Osteocyte (in vitro differentiated cells): ENCODE measurements at regions not wholly inside any gene's neighbourhood (a gene's known extent, or its start where the extent isn't known, plus 50 kb on each side); places are given as distances from the start of the nearest gene placed in this dataset.
A peak's percentile ranks its signal among the peaks of the same experiment; 100 is the strongest.

Experiments
- DNase-seq: peaks from one replicate; pipeline ENCODE4 v3.0.0; 2021; ENCODE audit warnings: mixed read lengths; ENCODE audit not compliant: unreplicated experiment; ENCODE audit errors: extremely low spot score
- H3K27ac Mint-ChIP-seq: one replicate; pipeline ENCODE4 v1.8.0; 2021; ENCODE audit warnings: mild to moderate bottlenecking, mixed read lengths; ENCODE audit not compliant: unreplicated experiment
- H3K27me3 Mint-ChIP-seq: one replicate; pipeline ENCODE4 v1.8.0; 2021; ENCODE audit warnings: mixed read lengths; ENCODE audit not compliant: unreplicated experiment
- H3K36me3 Mint-ChIP-seq: one replicate; pipeline ENCODE4 v1.8.0; 2021; ENCODE audit warnings: mixed read lengths; ENCODE audit not compliant: unreplicated experiment
- H3K4me1 Mint-ChIP-seq: one replicate; pipeline ENCODE4 v1.8.0; 2021; ENCODE audit warnings: mixed read lengths; ENCODE audit not compliant: unreplicated experiment
- H3K4me3 Mint-ChIP-seq: one replicate; pipeline ENCODE4 v1.8.0; 2021; ENCODE audit warnings: mild to moderate bottlenecking, moderate library complexity, mixed read lengths; ENCODE audit not compliant: unreplicated experiment
- H3K9me3 Mint-ChIP-seq: one replicate; pipeline ENCODE4 v1.8.0; 2021; ENCODE audit warnings: mixed read lengths; ENCODE audit not compliant: unreplicated experiment
- TF ChIP-seq, protein P1 (sequence below): fragments of 200-600 bp; sonication (generic); IDR thresholded peaks from 2 replicates; pipeline ENCODE4 v1.5.0; 2021; ENCODE audit warnings: antibody characterized with exemption, mild to moderate bottlenecking, moderate library complexity

GRCh38 chr14:100659345-100660001 lies 67.2 kb upstream of the DLK1 start:
- no peaks in the 10 kb centered on the region for H3K9me3 Mint-ChIP-seq
- H3K36me3 Mint-ChIP-seq: no peaks in the 10 kb centered on the region
- no peaks in the 10 kb centered on the region for H3K4me1 Mint-ChIP-seq
- no peak overlapping the region for H3K27ac Mint-ChIP-seq
- peaks cover 18% of the 10 kb centered on the region for H3K27me3 Mint-ChIP-seq
- H3K4me3 Mint-ChIP-seq: no peak overlapping the region
- TF ChIP-seq, protein P1, sequence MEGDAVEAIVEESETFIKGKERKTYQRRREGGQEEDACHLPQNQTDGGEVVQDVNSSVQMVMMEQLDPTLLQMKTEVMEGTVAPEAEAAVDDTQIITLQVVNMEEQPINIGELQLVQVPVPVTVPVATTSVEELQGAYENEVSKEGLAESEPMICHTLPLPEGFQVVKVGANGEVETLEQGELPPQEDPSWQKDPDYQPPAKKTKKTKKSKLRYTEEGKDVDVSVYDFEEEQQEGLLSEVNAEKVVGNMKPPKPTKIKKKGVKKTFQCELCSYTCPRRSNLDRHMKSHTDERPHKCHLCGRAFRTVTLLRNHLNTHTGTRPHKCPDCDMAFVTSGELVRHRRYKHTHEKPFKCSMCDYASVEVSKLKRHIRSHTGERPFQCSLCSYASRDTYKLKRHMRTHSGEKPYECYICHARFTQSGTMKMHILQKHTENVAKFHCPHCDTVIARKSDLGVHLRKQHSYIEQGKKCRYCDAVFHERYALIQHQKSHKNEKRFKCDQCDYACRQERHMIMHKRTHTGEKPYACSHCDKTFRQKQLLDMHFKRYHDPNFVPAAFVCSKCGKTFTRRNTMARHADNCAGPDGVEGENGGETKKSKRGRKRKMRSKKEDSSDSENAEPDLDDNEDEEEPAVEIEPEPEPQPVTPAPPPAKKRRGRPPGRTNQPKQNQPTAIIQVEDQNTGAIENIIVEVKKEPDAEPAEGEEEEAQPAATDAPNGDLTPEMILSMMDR: no peak
- no peak for DNase-seq

GRCh38 chr14:100660498-100660881 lies 66.2 kb upstream of the DLK1 start:
- no peaks in the 10 kb centered on the region for H3K9me3 Mint-ChIP-seq
- no peak overlapping the region for H3K4me3 Mint-ChIP-seq
- TF ChIP-seq, protein P1: no peak
- H3K36me3 Mint-ChIP-seq: no peaks in the 10 kb centered on the region
- peaks cover 8% of the 10 kb centered on the region for H3K4me1 Mint-ChIP-seq
- no peak overlapping the region for H3K27ac Mint-ChIP-seq
- H3K27me3 Mint-ChIP-seq: peaks cover 19% of the 10 kb centered on the region
- no peak for DNase-seq

DNA sequence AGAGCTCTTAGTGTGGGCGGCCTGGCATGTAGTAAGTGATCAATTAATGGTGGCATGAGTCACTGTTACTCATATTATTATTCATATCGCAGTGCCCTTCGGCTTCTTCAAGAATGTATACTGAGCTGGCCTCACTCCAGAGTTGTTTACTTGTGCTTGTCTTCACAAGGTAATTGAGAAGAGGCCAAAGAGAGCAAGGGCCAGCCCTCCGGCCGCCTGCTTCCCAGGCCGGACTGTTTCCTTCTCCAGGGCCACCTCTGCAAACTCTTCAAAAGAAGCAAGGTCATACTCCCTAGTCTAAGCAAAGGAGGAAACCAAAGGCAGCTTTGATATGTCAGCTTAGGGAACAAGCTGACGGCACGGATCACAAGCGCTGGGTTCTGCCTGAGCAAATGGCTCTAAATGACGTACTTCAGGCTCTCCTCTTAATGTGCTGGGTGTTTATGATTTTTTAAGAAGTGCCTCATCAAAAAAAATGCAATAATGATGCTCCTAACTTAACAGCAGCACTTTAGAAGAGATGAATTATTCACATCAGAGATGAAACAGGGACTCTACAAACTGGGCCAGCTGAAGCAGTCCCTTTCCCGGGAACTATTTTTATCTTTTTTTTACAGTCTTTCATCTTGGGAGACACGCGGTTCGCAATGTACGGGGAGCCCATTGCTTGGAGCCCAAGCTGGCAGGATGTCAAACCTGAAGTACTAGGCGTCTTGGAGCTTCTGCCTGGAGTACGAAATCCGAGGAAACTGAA lies 65.6 kb upstream of the DLK1 start:
- Mint-ChIP-seq H3K27me3 (peaks cover 15% of the 10 kb centered on the region), H3K4me3 (no peak overlapping the region), H3K4me1 (peaks cover 8% of the 10 kb centered on the region), H3K9me3 (no peaks in the 10 kb centered on the region), H3K36me3 (no peaks in the 10 kb centered on the region), H3K27ac (no peak overlapping the region)
- no peak for DNase-seq
- TF ChIP-seq, protein P1: no peak

GRCh38 chr14:100662879-100663760 lies 63.6 kb upstream of the DLK1 start:
- Mint-ChIP-seq H3K4me1 (peaks cover 8% of the 10 kb centered on the region), H3K9me3 (no peaks in the 10 kb centered on the region), H3K27me3 (peaks cover 4% of the 10 kb centered on the region), H3K4me3 (no peak overlapping the region), H3K27ac (no peak overlapping the region), H3K36me3 (no peaks in the 10 kb centered on the region)
- DNase-seq: no peak
- TF ChIP-seq, protein P1: peak; percentile 92

DNA sequence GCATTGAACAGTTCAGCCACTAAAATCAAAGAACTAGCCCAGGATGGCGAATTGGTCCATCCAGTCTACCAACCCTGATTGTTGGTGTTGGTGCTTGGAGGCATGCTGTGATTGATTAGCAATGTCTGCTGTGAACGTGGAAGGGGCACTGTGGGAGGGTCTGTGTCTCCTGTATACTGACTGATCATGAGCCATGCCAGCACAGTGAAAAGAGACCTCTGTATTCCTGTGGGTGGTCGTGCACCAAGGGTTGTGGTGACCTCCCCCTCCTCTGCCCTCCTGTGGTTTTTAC lies 63.0 kb upstream of the DLK1 start:
- peaks cover 8% of the 10 kb centered on the region for H3K4me1 Mint-ChIP-seq

More for the DNA sequence above, 63.0 kb upstream of the DLK1 start:
- DNase-seq: no peak
- Mint-ChIP-seq H3K27me3 (peaks cover 4% of the 10 kb centered on the region), H3K36me3 (no peaks in the 10 kb centered on the region), H3K9me3 (no peaks in the 10 kb centered on the region), H3K4me3 (no peak overlapping the region), H3K27ac (no peak overlapping the region)
- TF ChIP-seq, protein P1: no peak
